Stimulated activated CD4-positive, alpha-beta T cell treated with anti-CD3 and anti-CD28 coated beads, Interleukin-4, amount 100 ng/mL, for 1 hour (primary cell): ENCODE measurements at regions not wholly inside any gene's neighbourhood (a gene's known extent, or its start where the extent isn't known, plus 50 kb on each side); places are given as distances from the start of the nearest gene placed in this dataset.

Source experiments
- DNase-seq: peaks from one replicate; pipeline ENCODE4 v3.0.0-alpha.2; 2020

DNA sequence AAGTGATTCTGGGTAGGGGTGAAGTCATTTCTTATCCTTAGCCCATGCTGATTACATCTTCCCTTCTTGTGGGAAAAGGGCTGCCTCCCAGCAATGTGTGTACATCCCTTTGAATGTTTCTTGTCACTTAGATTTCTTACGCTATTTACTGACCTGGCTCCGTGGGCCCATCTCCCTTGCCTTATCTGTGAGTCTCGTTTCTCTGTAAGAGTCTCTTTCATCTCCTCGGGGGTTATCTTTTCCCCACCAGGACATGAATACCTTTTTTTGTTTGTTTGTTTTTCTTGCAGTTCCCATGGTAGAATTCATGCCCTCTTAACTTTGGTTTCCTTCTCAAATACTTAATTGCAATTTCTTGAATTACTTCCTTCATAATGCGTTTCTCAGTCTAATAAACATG is 107.7 kb downstream of the BAMBI start:
- no peak for DNase-seq

DNA sequence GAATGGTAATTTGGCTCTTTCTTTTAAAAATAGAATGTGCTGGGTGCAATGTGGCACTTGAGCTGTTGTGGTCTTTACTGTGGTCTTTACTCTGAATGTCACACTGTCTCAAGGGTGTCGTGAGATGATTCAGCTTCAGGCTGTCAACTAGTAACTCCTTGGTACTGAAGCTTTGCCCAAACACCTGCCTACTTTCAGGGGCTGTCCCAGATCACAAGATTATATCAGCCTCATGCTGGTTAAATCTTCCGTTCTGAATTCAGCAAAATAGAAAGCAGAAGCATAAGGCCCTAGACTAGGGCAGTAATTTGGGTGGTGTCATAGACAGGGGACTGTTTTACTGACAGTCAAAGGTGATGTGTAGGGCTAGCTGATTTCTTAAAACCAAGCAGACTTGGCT is 110.9 kb downstream of the BAMBI start:
- DNase-seq, result no peak

DNA sequence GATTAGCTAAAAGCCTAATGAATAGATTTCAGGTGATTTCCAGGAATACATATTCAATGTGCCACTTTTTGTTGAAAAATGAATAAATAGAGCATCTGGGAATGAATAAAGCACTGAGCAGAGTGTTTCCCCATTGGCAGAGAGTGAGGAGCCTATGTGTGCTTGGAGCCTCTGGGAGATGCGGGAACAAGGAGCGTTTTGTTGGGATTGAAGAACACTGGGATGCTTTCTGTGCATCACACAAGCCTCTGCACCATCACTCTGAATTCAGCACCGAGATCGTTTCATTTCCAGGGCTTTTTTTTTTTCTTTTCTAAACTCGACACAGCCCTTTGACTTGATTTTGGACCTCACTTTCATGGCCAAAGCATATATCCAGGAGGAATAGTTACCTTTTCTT is 111.4 kb downstream of the BAMBI start:
- DNase-seq, result no peak

GRCh38 chr10:28790146-28790545 is 112.8 kb downstream of the BAMBI start:
- DNase-seq, result no peak

GRCh38 chr10:28793482-28793881 is 116.2 kb downstream of the BAMBI start:
- no peak for DNase-seq

DNA sequence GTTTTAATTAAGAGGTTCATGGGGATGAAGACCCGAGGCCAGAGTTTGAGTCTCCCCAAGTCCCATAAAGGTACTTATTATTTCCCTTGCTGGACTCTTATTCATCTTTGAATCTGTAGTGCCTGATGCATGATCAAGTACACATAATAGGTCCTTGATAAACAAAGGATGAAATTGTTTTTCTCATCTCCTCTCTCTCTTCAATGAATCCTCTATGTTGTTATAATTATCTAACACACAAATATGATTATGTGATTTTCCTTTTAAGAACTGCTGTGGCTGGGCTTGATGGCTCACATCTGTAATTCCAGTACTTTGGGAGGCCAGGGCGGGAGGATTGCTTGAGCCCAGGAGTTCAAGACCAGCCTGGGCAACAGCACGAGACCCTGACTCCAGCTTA is 117.7 kb downstream of the BAMBI start:
- DNase-seq, result no peak

- no peak for DNase-seq
Observed at GRCh38 chr10:28796606-28797512, 119.5 kb downstream of the BAMBI start.

- no peak for DNase-seq
Observed at GRCh38 chr10:28797904-28798371, 120.6 kb downstream of the BAMBI start.

GRCh38 chr10:28798428-28798955 is 121.2 kb downstream of the BAMBI start:
- DNase-seq, result no peak

DNA sequence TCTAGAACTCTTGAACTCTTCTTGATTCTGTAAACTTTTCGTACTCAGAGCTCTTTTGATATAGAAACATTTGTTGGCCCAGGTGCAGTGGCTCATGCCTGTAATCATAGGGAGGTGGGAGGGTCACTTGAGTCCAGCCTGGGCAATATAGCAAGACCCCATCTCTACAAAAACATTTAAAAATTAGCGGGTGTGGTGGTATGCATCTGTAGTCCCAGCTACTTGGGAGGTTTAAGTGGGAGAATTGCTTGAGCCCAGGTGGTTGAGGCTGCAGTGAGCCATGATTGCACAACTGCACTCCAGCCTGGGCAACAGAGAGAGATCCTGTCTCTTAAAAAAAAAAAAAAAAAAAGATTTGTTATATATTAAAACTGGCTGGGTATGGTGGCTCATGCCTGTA is 121.6 kb downstream of the BAMBI start:
- no peak for DNase-seq

- DNase-seq, result no peak
Observed at GRCh38 chr10:28800144-28800543, 122.8 kb downstream of the BAMBI start.

- DNase-seq, result no peak
Observed at GRCh38 chr10:28801247-28801646, 123.9 kb downstream of the BAMBI start.

DNA sequence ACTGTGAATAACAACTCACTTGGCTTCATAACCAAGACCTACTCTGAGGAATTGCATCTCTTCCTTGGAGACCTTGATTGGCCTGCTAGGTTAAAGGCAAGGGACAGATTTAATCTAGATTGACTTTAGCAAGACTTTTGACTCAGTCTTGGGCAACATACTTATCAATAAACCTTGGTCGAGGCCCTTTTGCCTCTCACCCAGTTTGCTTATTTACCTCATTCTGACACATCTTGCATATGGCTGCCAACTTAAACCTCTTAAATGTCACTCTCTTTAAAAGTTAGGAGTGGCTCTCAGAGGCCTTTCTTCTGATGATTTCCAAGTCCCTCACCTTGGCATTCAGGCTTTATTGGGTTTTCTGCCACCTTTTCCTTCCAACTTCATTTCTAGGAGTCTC is 124.5 kb downstream of the BAMBI start:
- DNase-seq, result no peak

DNA sequence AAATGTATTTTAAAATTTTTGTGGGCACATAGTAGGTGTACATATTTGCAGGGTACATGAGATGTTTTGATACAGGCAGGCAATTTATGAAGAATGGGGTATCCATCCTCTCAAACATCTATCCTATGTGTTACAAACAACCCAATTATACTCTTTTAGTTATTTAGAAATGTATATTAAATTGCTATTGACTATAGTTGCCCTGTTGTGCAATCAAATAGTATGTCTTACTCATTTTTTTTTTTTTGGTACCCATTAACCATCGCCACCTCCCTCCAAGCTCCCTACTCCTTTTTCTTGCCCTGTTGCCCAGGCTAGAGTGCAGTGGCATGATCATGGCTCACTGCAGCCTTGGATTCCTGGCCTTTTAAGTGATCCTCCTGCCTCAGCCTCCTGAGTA is 128.1 kb downstream of the BAMBI start:
- DNase-seq, result no peak

DNA sequence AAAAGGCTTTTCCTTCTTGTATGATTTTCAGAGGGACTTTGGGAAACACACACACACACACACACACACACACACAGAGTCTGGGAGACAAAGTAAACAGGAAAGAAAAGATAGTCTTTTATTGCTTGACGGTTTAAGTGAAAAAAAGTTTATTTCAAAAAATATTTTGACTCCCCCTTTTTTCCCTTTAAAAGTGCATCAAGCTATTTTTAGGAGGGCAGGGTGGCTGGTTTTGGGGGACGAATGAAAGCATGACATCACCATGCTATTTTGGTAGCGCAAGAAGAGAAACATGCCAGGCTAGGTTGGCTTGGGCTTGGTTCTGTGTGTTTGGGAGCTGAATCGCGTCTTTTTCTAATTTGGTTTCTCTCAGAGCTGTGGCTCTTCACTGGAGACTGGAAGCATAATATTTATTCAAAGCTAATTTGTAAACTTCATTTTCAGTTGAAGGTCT is 129.2 kb downstream of the BAMBI start:
- DNase-seq, result no peak

- DNase-seq, result no peak
Observed at GRCh38 chr10:28806951-28807759, 129.8 kb downstream of the BAMBI start.

DNA sequence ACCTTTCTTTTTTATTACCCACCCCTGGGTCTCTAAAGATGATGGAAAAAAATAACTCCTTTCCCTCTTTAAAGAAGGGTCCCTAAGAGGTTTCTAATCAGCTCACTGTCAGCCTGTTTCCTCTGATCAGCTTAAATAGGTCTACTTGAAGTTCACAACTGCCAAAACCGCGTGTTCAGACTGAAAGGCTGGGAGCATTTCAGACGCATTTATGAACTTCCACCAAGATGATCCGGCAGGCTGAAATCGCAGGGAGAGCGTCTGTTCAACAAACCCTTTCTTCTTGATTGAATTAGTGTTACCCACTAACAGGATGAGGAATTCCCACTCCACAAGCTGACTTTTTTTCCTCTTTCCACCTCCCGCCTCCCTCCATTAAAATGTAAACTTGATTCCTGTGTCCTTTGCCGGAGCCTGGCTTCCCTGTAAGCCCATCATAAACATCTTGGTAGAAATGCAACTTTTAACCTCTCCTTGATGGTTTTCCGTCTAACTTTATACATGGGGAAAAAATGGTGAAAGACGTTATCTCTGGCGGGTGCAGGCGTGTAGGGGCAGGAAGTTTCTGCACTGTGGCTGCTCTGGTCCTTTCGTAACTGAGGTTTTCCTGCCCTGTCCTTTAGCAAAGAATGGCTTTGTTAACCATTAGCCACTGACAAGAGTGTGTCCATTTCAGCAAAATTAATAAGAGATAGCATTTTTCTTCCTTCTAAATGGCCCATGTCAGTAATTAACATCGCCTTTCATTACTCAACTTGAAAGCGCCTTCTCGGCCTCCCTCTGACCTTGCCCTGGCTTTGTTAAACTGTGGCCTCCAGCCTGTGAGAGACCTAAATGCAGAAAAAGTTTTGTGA is 130.7 kb downstream of the BAMBI start:
- no peak for DNase-seq

GRCh38 chr10:28808693-28809092 is 131.4 kb downstream of the BAMBI start:
- DNase-seq, result no peak

DNA sequence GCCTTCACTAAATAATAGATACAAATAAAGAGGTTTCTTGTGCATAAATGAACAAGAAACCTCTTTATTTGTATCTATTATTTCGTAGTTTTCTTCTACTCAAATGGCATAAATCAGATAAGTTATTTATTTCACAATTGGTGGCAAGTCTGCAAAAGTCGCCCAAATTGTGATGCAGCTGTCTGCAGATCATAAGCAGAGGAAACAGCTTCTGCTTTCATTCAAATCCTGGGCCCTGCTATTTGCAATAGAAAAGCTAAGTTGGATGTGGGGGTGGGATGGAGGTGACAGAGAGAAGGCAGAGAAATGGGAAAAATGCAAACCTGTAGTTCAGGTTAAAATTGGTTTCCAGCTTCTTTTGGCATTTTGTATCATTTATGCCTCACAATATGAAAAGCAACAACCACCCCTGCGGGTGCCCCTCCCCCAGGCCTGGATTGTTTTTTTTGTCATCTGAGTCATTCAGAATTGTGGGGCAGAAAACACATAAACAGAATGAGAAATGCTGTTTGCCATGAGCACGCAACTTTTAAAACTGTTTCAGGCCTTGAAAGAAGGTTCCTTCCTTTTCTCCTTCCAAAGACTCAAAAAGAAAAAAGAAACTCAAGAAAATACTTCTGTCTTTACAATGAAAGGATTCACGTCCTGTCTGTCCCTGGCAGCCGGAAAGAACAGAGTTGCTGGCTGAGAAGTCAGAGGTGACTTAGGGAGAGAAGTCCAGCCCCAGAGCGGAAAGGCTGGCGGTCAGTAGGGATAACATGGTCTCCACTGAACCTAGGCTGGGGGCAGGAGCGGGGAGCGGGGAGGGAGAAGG is 132.9 kb downstream of the BAMBI start:
- no peak for DNase-seq

- no peak for DNase-seq
Observed at GRCh38 chr10:28811639-28812349, 134.5 kb downstream of the BAMBI start.
